Left kidney (tissue), 1 donor: ENCODE measurements at regions not wholly inside any gene's neighbourhood (a gene's known extent, or its start where the extent isn't known, plus 50 kb on each side); places are given as distances from the start of the nearest gene placed in this dataset.

ENCODE experiments used
- DNase-seq: peaks from one replicate; pipeline ENCODE4 v3.0.0-alpha.2; 2013

GRCh38 chr4:96681218-96681617, 841.3 kb downstream of the PDHA2 start:
- DNase-seq = no peak

DNA sequence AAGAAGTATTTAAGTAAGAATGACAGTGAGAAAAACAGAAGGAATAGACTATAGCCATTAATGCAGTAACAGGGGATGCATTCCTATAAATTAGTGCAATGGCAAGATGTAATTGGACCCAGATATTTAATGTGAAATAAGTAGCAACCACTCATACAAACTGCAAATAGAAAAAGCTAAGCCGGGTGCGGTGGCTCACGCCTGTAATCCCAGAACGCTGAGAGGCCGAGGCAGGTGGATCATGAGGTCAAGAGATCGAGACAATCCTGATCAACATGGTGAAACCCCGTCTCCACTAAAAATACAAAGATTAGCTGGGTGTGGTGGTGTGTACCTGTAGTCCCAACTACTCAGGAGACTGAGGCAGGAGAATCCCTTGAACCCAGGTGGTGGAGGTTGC, 845.8 kb downstream of the PDHA2 start:
- no peak for DNase-seq

- no peak for DNase-seq
Observed at GRCh38 chr4:96691521-96691920, 851.6 kb downstream of the PDHA2 start.

DNA sequence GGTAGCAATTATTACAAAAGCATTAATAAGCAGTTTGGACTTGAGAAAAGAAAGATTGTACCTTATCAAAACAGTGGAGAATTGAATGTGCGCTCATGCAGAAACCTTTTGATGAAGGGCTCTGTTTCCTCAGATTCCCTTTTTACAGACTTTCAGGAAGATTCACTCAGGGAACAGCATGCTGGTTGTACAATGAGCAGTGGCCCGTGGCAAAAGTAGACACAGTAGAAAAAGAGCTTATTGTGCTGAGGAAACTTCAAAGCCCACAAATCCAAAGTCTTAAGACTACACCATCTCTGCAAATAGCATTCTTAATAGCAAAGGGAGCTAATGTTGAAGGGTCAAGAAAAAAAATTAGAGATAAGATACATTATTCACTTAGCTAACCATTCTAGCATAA, 858.9 kb downstream of the PDHA2 start:
- peak; percentile 13 for DNase-seq

DNA sequence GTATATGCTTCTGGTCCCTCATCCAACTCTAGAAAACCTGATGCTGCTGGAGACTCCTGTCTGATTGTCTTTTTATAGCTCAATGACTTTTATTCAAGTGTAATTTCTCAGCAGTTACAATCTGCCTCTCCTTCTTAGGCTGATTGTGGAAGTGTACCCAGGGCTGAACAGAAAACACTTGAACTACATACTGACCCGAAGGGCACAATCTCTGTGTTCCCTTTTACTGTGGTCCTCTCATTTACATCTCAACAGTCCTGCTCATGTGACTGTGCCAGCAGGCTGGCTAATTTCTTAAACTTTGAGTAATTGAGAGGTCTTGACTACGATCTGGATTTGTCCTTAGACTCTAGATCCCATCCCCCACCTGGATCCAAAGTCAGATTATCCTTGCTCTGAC, 863.4 kb downstream of the PDHA2 start:
- DNase-seq = no peak

GRCh38 chr4:96708766-96709165, 868.9 kb downstream of the PDHA2 start:
- no peak for DNase-seq

DNA sequence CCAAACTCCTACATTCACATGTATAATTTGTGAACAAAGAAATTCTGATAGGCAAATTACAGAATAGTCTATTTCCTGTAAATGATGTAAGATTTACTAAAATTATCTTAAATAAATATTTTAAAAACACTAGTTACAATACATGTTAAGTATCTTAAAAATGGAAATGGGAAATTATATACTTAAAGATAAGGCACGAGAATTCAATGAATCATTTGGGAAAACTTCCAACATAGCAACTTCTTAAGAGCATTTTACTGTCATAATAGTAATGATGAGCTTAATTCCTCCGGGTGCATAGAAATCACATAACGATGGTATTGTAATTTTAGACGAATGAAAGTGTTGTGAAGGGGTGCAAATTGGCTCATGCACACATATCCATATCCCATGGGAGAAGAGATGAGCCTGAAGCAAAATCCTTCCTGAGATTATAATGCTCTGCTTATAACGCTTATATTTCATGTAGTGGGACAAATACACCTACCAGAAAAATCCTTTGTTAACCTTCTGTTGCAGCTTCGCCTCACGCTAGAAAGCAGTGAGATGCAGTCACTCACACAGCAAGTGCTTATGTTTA, 873.5 kb downstream of the PDHA2 start:
- DNase-seq = no peak

DNA sequence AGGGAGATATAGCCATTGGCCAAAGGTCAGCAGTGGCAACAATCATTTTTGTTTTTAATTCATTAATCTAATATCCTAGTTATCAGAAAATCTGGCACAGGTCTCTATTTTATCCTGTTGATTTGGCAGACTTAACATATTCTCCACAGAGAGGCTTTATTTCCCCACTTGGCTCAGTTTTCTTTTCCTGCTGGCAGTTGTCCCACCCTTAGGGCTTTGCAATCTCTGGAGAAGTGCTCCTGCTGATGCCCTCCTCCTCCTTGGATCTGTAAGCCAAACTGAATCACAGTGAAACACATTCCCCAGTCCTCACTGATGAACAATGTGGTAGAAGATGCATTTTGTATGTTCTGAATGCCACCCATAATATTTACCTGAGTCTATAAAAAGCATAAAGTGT, 889.7 kb downstream of the PDHA2 start:
- DNase-seq = no peak

GRCh38 chr4:96730432-96730831, 890.5 kb downstream of the PDHA2 start:
- DNase-seq = no peak

DNA sequence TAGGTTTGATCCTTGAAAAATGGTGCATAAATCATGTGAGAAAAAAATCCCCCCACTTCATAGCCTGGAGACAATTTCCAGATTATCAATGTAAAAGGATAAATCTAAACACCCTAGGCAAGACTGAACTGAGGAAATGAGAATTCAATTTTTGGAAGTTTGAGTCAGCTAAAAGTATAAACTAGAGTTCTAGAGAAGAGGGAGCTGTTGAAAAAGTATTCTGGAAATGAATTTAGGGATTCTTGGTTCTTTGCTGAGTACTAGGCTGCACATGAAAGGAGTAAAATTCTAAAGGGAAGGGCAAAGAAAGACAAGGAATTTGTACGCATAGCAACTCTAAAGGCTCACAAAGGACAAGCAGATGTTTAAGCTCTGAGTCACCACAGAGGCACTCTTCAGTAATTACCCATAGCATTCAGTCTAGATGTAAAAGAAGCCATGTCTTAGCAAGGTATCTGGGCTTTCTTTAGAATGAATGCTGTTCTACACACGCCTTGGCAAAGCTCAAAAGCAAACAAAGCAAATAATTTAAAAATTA, 896.5 kb downstream of the PDHA2 start:
- no peak for DNase-seq

DNA sequence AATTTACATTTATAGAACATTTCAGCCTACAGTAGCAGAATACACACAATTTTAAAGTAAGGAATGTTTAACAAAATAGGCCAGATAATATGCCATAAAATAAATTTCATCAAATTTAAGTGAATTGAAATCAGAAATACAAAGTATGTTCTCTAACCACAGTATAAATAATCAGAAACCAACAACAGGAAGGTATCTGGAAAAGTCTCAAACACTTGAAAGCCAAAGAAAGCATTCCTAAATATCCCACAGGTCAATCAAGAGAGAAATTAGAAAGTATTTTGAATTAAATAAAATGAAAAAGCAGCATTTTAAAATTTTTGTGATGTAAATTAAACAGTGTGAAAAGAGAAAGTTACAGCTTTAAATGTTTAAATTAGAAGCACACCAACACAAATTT, 899.2 kb downstream of the PDHA2 start:
- DNase-seq = no peak

- DNase-seq = no peak
Observed at GRCh38 chr4:96742332-96743014, 902.6 kb downstream of the PDHA2 start.

DNA sequence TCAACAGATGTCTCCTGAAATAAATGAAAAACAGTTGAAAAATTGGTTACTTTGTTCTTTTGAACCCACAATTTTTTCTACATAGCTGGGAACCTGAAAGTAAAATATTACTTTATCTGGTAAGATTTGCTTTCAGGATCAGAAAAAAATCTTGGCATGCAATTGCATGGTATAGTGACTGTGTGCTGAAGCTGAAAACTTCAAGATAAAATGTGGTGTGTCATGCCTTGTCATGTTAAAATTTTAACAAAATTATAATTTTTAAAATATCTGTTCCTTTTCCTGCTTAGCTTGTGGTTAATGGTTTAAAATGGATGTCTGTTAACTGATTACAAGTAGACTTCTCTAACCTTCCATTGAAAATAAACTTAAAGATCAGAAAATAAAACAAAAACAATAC, 904.8 kb downstream of the PDHA2 start:
- no peak for DNase-seq

DNA sequence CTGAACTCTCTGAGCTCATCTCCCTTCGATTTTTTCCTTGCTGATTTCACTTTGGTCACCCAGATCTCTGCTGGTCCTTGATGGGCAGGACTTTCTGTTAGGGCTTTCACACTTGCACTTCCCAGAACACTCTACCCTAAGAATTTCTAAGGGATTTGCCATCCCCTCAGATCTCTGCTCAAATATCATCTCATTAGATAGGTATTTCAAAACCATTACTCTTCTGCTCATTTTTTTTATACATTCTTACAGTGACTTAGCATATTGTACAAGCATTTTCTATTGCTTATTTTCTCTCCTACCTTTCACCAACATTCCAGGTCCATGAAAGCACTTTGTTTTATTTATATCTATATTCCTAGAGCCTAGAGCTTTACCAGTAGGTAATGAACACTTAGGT, 913.3 kb downstream of the PDHA2 start:
- no peak for DNase-seq

DNA sequence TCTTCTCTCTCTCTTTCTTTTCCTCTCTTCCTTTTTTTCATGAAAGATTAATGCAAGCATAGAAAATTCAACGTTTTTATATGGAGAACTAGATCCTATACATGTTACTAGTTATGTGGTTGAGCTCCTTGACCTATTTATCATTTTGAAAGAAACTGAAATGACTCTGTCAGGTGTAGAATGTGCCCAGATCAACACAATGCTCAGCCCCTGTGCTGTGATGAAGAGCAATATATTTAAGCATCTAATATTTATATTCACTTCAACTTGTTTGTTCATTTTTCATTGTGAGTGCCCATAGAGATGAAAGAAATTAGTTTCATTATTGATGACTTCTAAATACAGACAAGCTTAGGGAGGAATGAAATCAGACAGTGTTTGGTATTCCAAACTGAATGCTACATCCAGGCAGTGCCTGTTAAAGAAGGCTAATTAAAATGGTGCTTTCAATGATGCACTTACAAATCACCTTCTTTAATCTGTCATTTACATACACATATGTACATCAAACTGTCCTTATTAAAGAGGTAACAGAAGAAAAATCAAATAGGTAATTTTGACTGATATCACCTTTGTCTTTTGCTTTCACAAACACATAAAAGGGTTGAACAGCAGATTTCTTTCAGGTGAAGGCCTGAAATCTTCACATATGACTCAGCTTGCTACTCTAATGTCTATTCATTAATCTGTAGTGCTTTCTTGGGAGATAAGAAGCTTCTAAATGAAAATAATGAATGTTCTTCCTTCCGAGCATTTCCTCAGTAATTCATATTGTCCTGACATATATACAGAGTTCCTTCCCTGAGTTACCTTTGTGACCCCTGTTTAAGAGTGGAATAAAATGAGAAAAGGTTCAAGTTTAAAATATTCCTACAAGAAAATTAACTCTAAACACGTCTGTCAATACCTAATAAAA, 915.9 kb downstream of the PDHA2 start:
- DNase-seq = no peak

- DNase-seq = no peak
Observed at GRCh38 chr4:96756584-96756983, 916.7 kb downstream of the PDHA2 start.

DNA sequence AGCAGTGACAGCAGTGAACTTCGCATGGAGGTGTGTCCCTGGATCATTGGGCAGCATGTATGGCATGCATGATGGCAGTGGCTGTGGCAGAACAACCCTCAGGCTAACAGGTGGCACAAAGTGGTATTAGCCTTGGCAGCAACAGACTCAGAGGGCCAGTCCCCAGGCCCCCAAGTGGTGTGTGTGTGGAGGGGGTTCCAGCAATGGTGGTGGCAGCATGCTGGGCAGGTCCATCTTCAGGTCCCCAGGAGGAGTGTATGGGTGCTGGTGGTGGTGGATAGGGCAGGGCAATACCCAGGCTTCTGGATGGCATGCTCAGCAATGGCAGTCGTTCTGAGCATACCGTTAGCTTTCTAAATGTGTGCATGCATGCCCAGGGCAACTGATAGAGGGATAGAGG, 923.7 kb downstream of the PDHA2 start:
- DNase-seq = no peak

- no peak for DNase-seq
Observed at GRCh38 chr4:96766359-96766758, 926.5 kb downstream of the PDHA2 start.

- no peak for DNase-seq
Observed at GRCh38 chr4:96767815-96768480, 928.1 kb downstream of the PDHA2 start.

- no peak for DNase-seq
Observed at GRCh38 chr4:96775501-96775900, 935.6 kb downstream of the PDHA2 start.

GRCh38 chr4:96776920-96777527, 937.1 kb downstream of the PDHA2 start:
- DNase-seq = no peak

GRCh38 chr4:96784336-96784735, 944.4 kb downstream of the PDHA2 start:
- DNase-seq = no peak
